WTC11 (cell line): ENCODE measurements at regions not wholly inside any gene's neighbourhood (a gene's known extent, or its start where the extent isn't known, plus 50 kb on each side); places are given as distances from the start of the nearest gene placed in this dataset.

Experiments used
- ATAC-seq: fragments of 200-7000 bp; cut with Tn5 transposase; 2 replicates; pipeline ENCODE4 v1.10.0; 2021; ENCODE audit warnings: mild to moderate bottlenecking, moderate library complexity
- CTCF ChIA-PET: fragments of 300-600 bp; sonication (Branson Sonifier 250); formaldehyde crosslinking; loops from one replicate; lab custom pipeline; 2021; ENCODE audit warnings: antibody characterized with exemption; lab: Charles Lee
- POLR2A ChIA-PET: fragments of 350-600 bp; sonication (Branson Sonifier 250); formaldehyde crosslinking; loops from one replicate; lab custom pipeline; 2021; ENCODE audit warnings: antibody characterized with exemption; lab: Charles Lee
- DNase-seq: peaks from one replicate; pipeline ENCODE4 v3.0.0; 2021; ENCODE audit warnings: low spot score
- H3K27ac Mint-ChIP-seq: 2 replicates; pipeline ENCODE4 v1.8.0; 2021; ENCODE audit warnings: mixed read lengths
- H3K27me3 Mint-ChIP-seq: 2 replicates; pipeline ENCODE4 v1.8.0; 2021; ENCODE audit warnings: low read depth, mild to moderate bottlenecking, moderate library complexity, mixed read lengths
- H3K36me3 Mint-ChIP-seq: 2 replicates; pipeline ENCODE4 v1.8.0; 2021; ENCODE audit warnings: mixed read lengths
- H3K4me1 Mint-ChIP-seq: 2 replicates; pipeline ENCODE4 v1.8.0; 2022; ENCODE audit warnings: mixed read lengths
- H3K4me3 Mint-ChIP-seq: 2 replicates; pipeline ENCODE4 v1.8.0; 2021; ENCODE audit warnings: mild to moderate bottlenecking, moderate library complexity, mixed read lengths
- H3K9me3 Mint-ChIP-seq: 2 replicates; pipeline ENCODE4 v1.8.0; 2021; ENCODE audit warnings: mixed read lengths
- ATF1 ChIP-seq: sonication (generic); formaldehyde crosslinking; IDR thresholded peaks from 2 replicates; pipeline ENCODE4 v1.8.1; 2023; ENCODE audit warnings: mild to moderate bottlenecking, moderate library complexity, missing genetic modification reagents
- CREB1 ChIP-seq: sonication (generic); formaldehyde crosslinking; IDR thresholded peaks from 2 replicates; pipeline ENCODE4 v1.8.0; 2023; ENCODE audit warnings: mild to moderate bottlenecking, missing genetic modification reagents
- ESRRA ChIP-seq: sonication (generic); formaldehyde crosslinking; IDR thresholded peaks from 2 replicates; pipeline ENCODE4 v1.8.1; 2022; ENCODE audit warnings: mild to moderate bottlenecking, missing genetic modification reagents, borderline replicate concordance
- IRF2 ChIP-seq: sonication (generic); formaldehyde crosslinking; IDR thresholded peaks from 2 replicates; pipeline ENCODE4 v1.8.0; 2022; ENCODE audit warnings: low read depth, missing genetic modification reagents, borderline replicate concordance
- NR1H2 ChIP-seq: sonication (generic); formaldehyde crosslinking; IDR thresholded peaks from 2 replicates; pipeline ENCODE4 v1.9.0; 2021; ENCODE audit warnings: mild to moderate bottlenecking, moderate library complexity, missing genetic modification reagents
- SP1 ChIP-seq: sonication (generic); formaldehyde crosslinking; conservative IDR thresholded peaks from 2 replicates; pipeline ENCODE4 v1.8.1; 2022; ENCODE audit warnings: missing genetic modification reagents
- TCF7 ChIP-seq: sonication (generic); formaldehyde crosslinking; IDR thresholded peaks from 2 replicates; pipeline ENCODE4 v1.8.0; 2022; ENCODE audit warnings: mild to moderate bottlenecking, low read depth, missing genetic modification reagents, moderate library complexity
- TEAD1 ChIP-seq: sonication (generic); formaldehyde crosslinking; IDR thresholded peaks from 2 replicates; pipeline ENCODE4 v1.8.0; 2022; ENCODE audit warnings: mild to moderate bottlenecking, missing genetic modification reagents
- ZNF138 ChIP-seq: sonication (generic); formaldehyde crosslinking; conservative IDR thresholded peaks from 2 replicates; pipeline ENCODE4 v1.8.1; 2022; ENCODE audit warnings: mild to moderate bottlenecking, moderate library complexity, missing genetic modification reagents
- TF ChIP-seq, protein P1 (sequence below): sonication (generic); formaldehyde crosslinking; IDR thresholded peaks from 2 replicates; pipeline ENCODE4 v1.8.0; 2022; ENCODE audit warnings: mild to moderate bottlenecking, missing genetic modification reagents
- TF ChIP-seq, protein P2 (sequence below): sonication (generic); formaldehyde crosslinking; conservative IDR thresholded peaks from 2 replicates; pipeline ENCODE4 v1.8.1; 2023; ENCODE audit warnings: mild to moderate bottlenecking, low read depth, missing genetic modification reagents, moderate library complexity
- TF ChIP-seq, protein P3 (sequence below): fragments of 250-450 bp; sonication (Bioruptor Pico); IDR thresholded peaks from 2 replicates; pipeline ENCODE4 v1.8.0; 2021; ENCODE audit warnings: mild to moderate bottlenecking
- TF ChIP-seq, protein P4 (sequence below): fragments of 200-600 bp; IDR thresholded peaks from 2 replicates; pipeline ENCODE4 v1.8.0; 2022; ENCODE audit warnings: antibody characterized with exemption
- TF ChIP-seq, protein P5 (sequence below): sonication (generic); formaldehyde crosslinking; IDR thresholded peaks from 2 replicates; pipeline ENCODE4 v1.8.1; 2022; ENCODE audit warnings: mild to moderate bottlenecking, missing genetic modification reagents, moderate library complexity, borderline replicate concordance
- TF ChIP-seq, protein P6 (sequence below): sonication (generic); formaldehyde crosslinking; IDR thresholded peaks from 2 replicates; pipeline ENCODE4 v1.8.1; 2022; ENCODE audit warnings: missing genetic modification reagents, borderline replicate concordance
- TF ChIP-seq, protein P7 (sequence below): sonication (generic); formaldehyde crosslinking; IDR thresholded peaks from 2 replicates; pipeline ENCODE4 v1.8.1; 2022; ENCODE audit warnings: mild to moderate bottlenecking, moderate library complexity, missing genetic modification reagents
- TF ChIP-seq, protein P8 (sequence below): sonication (generic); formaldehyde crosslinking; IDR thresholded peaks from 2 replicates; pipeline ENCODE4 v1.8.1; 2023; ENCODE audit warnings: mild to moderate bottlenecking, missing genetic modification reagents
- TF ChIP-seq, protein P9 (sequence below): fragments of 250-450 bp; sonication (Bioruptor Pico); IDR thresholded peaks from 2 replicates; pipeline ENCODE4 v2.1.2; 2022; ENCODE audit warnings: mild to moderate bottlenecking, moderate library complexity
- TF ChIP-seq, protein P10 (sequence below): fragments of 250-450 bp; sonication (Bioruptor Pico); IDR thresholded peaks from 2 replicates; pipeline ENCODE4 v1.9.0; 2021; ENCODE audit warnings: mild to moderate bottlenecking

DNA sequence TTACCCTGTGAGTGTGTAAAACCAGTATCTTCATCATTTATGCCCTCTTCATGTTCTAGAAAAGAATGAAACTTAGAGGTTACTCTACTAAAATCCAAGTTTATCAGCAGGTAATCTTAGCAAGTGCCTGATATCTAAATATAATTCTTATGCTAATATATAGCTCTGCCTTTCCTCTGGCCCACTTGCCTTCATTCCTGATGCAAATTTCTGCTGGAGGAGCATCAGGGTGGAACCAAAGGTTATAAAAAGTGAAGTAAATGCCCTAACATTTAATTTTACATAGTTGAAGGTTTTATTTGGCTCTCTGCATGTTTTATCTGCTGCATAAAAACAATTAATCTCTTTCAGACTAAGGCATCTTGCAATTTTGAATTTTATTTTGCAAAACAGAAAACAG, 936.2 kb downstream of the ROBO2 start:
- Mint-ChIP-seq H3K4me3 (no peak overlapping the region), H3K27me3 (no peaks in the 10 kb centered on the region), H3K27ac (no peak overlapping the region), H3K9me3 (peaks cover 16% of the 10 kb centered on the region), H3K36me3 (no peaks in the 10 kb centered on the region), H3K4me1 (peaks cover 15% of the 10 kb centered on the region)
- ATAC-seq (no peak), DNase-seq (no peak)
- TF ChIP-seq, protein P1, sequence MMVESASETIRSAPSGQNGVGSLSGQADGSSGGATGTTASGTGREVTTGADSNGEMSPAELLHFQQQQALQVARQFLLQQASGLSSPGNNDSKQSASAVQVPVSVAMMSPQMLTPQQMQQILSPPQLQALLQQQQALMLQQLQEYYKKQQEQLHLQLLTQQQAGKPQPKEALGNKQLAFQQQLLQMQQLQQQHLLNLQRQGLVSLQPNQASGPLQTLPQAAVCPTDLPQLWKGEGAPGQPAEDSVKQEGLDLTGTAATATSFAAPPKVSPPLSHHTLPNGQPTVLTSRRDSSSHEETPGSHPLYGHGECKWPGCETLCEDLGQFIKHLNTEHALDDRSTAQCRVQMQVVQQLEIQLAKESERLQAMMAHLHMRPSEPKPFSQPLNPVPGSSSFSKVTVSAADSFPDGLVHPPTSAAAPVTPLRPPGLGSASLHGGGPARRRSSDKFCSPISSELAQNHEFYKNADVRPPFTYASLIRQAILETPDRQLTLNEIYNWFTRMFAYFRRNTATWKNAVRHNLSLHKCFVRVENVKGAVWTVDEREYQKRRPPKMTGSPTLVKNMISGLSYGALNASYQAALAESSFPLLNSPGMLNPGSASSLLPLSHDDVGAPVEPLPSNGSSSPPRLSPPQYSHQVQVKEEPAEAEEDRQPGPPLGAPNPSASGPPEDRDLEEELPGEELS (CRISPR knock-in tag): no peak
- TF ChIP-seq IRF2 (CRISPR knock-in tag) (no peak), ESRRA (CRISPR knock-in tag) (no peak), TEAD1 (CRISPR knock-in tag) (no peak), TCF7 (CRISPR knock-in tag) (no peak), NR1H2 (CRISPR knock-in tag) (no peak), CREB1 (CRISPR knock-in tag) (no peak)
- TF ChIP-seq, protein P2, sequence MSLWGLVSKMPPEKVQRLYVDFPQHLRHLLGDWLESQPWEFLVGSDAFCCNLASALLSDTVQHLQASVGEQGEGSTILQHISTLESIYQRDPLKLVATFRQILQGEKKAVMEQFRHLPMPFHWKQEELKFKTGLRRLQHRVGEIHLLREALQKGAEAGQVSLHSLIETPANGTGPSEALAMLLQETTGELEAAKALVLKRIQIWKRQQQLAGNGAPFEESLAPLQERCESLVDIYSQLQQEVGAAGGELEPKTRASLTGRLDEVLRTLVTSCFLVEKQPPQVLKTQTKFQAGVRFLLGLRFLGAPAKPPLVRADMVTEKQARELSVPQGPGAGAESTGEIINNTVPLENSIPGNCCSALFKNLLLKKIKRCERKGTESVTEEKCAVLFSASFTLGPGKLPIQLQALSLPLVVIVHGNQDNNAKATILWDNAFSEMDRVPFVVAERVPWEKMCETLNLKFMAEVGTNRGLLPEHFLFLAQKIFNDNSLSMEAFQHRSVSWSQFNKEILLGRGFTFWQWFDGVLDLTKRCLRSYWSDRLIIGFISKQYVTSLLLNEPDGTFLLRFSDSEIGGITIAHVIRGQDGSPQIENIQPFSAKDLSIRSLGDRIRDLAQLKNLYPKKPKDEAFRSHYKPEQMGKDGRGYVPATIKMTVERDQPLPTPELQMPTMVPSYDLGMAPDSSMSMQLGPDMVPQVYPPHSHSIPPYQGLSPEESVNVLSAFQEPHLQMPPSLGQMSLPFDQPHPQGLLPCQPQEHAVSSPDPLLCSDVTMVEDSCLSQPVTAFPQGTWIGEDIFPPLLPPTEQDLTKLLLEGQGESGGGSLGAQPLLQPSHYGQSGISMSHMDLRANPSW (CRISPR knock-in tag): no peak
- TF ChIP-seq, protein P3, sequence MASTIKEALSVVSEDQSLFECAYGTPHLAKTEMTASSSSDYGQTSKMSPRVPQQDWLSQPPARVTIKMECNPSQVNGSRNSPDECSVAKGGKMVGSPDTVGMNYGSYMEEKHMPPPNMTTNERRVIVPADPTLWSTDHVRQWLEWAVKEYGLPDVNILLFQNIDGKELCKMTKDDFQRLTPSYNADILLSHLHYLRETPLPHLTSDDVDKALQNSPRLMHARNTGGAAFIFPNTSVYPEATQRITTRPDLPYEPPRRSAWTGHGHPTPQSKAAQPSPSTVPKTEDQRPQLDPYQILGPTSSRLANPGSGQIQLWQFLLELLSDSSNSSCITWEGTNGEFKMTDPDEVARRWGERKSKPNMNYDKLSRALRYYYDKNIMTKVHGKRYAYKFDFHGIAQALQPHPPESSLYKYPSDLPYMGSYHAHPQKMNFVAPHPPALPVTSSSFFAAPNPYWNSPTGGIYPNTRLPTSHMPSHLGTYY (CRISPR knock-in tag): no peak
- TF ChIP-seq, protein P4, sequence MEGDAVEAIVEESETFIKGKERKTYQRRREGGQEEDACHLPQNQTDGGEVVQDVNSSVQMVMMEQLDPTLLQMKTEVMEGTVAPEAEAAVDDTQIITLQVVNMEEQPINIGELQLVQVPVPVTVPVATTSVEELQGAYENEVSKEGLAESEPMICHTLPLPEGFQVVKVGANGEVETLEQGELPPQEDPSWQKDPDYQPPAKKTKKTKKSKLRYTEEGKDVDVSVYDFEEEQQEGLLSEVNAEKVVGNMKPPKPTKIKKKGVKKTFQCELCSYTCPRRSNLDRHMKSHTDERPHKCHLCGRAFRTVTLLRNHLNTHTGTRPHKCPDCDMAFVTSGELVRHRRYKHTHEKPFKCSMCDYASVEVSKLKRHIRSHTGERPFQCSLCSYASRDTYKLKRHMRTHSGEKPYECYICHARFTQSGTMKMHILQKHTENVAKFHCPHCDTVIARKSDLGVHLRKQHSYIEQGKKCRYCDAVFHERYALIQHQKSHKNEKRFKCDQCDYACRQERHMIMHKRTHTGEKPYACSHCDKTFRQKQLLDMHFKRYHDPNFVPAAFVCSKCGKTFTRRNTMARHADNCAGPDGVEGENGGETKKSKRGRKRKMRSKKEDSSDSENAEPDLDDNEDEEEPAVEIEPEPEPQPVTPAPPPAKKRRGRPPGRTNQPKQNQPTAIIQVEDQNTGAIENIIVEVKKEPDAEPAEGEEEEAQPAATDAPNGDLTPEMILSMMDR: no peak
- TF ChIP-seq, protein P5, sequence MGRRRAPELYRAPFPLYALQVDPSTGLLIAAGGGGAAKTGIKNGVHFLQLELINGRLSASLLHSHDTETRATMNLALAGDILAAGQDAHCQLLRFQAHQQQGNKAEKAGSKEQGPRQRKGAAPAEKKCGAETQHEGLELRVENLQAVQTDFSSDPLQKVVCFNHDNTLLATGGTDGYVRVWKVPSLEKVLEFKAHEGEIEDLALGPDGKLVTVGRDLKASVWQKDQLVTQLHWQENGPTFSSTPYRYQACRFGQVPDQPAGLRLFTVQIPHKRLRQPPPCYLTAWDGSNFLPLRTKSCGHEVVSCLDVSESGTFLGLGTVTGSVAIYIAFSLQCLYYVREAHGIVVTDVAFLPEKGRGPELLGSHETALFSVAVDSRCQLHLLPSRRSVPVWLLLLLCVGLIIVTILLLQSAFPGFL: no peak
- TF ChIP-seq, protein P6, sequence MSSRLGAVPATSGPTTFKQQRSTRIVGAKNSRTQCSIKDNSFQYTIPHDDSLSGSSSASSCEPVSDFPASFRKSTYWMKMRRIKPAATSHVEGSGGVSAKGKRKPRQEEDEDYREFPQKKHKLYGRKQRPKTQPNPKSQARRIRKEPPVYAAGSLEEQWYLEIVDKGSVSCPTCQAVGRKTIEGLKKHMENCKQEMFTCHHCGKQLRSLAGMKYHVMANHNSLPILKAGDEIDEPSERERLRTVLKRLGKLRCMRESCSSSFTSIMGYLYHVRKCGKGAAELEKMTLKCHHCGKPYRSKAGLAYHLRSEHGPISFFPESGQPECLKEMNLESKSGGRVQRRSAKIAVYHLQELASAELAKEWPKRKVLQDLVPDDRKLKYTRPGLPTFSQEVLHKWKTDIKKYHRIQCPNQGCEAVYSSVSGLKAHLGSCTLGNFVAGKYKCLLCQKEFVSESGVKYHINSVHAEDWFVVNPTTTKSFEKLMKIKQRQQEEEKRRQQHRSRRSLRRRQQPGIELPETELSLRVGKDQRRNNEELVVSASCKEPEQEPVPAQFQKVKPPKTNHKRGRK (CRISPR knock-in tag): no peak
- TF ChIP-seq, protein P7, sequence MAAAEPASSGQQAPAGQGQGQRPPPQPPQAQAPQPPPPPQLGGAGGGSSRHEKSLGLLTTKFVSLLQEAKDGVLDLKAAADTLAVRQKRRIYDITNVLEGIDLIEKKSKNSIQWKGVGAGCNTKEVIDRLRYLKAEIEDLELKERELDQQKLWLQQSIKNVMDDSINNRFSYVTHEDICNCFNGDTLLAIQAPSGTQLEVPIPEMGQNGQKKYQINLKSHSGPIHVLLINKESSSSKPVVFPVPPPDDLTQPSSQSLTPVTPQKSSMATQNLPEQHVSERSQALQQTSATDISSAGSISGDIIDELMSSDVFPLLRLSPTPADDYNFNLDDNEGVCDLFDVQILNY (CRISPR knock-in tag): no peak
- ChIA-PET CTCF (no interaction called here), POLR2A (no interaction called here)

DNA sequence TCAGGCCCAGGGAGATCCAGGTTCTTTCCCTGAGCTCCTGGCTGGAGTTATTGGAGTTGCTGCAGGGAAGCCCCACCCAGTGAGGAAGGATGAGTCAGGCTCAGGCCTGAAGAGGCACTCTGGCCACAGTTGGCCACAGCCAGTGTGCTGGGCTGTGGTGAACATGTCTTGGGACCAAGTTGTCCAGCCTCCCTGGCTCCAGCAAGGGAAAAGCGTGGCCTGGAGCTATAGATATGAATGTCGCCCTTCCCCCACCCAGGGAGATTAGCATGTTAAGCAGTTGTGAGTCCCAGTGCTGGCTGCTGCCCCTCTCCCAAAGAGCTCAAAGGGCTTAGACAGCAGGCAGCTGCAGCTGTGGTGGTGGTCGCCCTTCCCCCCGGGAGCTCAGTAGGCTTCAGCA, 963.2 kb downstream of the ROBO2 start:
- ATAC-seq: no peak
- H3K27ac Mint-ChIP-seq: no peak overlapping the region
- peaks cover 24% of the 10 kb centered on the region for H3K9me3 Mint-ChIP-seq
- CTCF ChIA-PET: no interaction called here
- H3K36me3 Mint-ChIP-seq: peaks cover 2% of the 10 kb centered on the region; the same call in 1 of the 2 replicates
- H3K4me3 Mint-ChIP-seq: no peak overlapping the region
- POLR2A ChIA-PET: no interaction called here
- no peaks in the 10 kb centered on the region for H3K27me3 Mint-ChIP-seq
- no peaks in the 10 kb centered on the region for H3K4me1 Mint-ChIP-seq
- DNase-seq: no peak
- no peak for TF ChIP-seq ATF1 (CRISPR knock-in tag)
- TF ChIP-seq, protein P8, sequence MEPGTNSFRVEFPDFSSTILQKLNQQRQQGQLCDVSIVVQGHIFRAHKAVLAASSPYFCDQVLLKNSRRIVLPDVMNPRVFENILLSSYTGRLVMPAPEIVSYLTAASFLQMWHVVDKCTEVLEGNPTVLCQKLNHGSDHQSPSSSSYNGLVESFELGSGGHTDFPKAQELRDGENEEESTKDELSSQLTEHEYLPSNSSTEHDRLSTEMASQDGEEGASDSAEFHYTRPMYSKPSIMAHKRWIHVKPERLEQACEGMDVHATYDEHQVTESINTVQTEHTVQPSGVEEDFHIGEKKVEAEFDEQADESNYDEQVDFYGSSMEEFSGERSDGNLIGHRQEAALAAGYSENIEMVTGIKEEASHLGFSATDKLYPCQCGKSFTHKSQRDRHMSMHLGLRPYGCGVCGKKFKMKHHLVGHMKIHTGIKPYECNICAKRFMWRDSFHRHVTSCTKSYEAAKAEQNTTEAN (CRISPR knock-in tag): no peak
- TF ChIP-seq SP1 (CRISPR knock-in tag): no peak
- no peak for TF ChIP-seq ZNF138
- TF ChIP-seq, protein P9, sequence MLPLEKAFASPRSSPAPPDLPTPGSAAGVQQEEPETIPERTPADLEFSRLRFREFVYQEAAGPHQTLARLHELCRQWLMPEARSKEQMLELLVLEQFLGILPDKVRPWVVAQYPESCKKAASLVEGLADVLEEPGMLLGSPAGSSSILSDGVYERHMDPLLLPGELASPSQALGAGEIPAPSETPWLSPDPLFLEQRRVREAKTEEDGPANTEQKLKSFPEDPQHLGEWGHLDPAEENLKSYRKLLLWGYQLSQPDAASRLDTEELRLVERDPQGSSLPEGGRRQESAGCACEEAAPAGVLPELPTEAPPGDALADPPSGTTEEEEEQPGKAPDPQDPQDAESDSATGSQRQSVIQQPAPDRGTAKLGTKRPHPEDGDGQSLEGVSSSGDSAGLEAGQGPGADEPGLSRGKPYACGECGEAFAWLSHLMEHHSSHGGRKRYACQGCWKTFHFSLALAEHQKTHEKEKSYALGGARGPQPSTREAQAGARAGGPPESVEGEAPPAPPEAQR (CRISPR knock-in tag): no peak
- TF ChIP-seq, protein P10, sequence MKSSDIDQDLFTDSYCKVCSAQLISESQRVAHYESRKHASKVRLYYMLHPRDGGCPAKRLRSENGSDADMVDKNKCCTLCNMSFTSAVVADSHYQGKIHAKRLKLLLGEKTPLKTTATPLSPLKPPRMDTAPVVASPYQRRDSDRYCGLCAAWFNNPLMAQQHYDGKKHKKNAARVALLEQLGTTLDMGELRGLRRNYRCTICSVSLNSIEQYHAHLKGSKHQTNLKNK (CRISPR knock-in tag): no peak
